ENCODE measurements at regions not wholly inside any gene's neighbourhood (a gene's known extent, or its start where the extent isn't known, plus 50 kb on each side); places are given as distances from the start of the nearest gene placed in this dataset.
"Not testable (repeated sequence)": the region's sequence is repeated elsewhere in the genome, so short reads cannot be mapped to it uniquely, and the experiment has no call there.

GRCh38 chr2:53208815-53209214, 558.8 kb upstream of the CHAC2 start:
- ChIA-PET POLR2A (no interaction called here), CTCF (no interaction called here)
- no peak overlapping the region for H3K27ac ChIP-seq (ENCODE audit: low read length)
- Mint-ChIP-seq H3K9me3 (peaks cover 0 to 6% (median 0%) of the 10 kb centered on the region in 3 donors), H3K27ac (no peak overlapping the region), H3K36me3 (no peaks in the 10 kb centered on the region), H3K4me1 (no peaks in the 10 kb centered on the region), H3K27me3 (no peaks in the 10 kb centered on the region), H3K4me3 (no peak overlapping the region)
- ATAC-seq (replicated peaks in 1 of 4) (no peak), DNase-seq (no peak)
- no peaks in the 10 kb centered on the region for H3K9me3 ChIP-seq
- H3K4me1 ChIP-seq (ENCODE audit: control insufficient read depth in 1 of 2, extremely low read depth in 1 of 2, insufficient read depth in 2 of 2, low read length in 2 of 2) = no peaks in the 10 kb centered on the region
- H3K4me3 ChIP-seq (ENCODE audit: control insufficient read depth in 1 of 2, extremely low read depth in 1 of 2, low read length in 1 of 2) = no peak overlapping the region
- 73% methylated on average over 3 of the region's 4 CpGs for WGBS (ENCODE audit: insufficient coverage)
- no peaks in the 10 kb centered on the region for H3K36me3 ChIP-seq (ENCODE audit: control insufficient read depth in 2 of 2, extremely low read depth in 1 of 2, insufficient read depth in 1 of 2, low read length in 1 of 2)
- H3K27me3 ChIP-seq (replicated peaks in 1 of 2; ENCODE audit: control insufficient read depth in 2 of 2, extremely low read depth in 1 of 2, insufficient read depth in 2 of 2, low read length in 1 of 2) = no peaks in the 10 kb centered on the region

GRCh38 chr2:53206226-53206625, 561.4 kb upstream of the CHAC2 start:
- H3K27me3 ChIP-seq (replicated peaks in 1 of 2; ENCODE audit: control insufficient read depth in 2 of 2, extremely low read depth in 1 of 2, insufficient read depth in 2 of 2, low read length in 1 of 2); H3K9me3 Mint-ChIP-seq; H3K4me1 ChIP-seq (ENCODE audit: control insufficient read depth in 1 of 2, extremely low read depth in 1 of 2, insufficient read depth in 2 of 2, low read length in 2 of 2); H3K27ac ChIP-seq (ENCODE audit: low read length); H3K9me3 ChIP-seq; H3K27ac Mint-ChIP-seq; CTCF ChIA-PET; H3K36me3 ChIP-seq (ENCODE audit: control insufficient read depth in 2 of 2, extremely low read depth in 1 of 2, insufficient read depth in 1 of 2, low read length in 1 of 2); H3K27me3 Mint-ChIP-seq; ATAC-seq (replicated peaks in 1 of 4); POLR2A ChIA-PET; H3K4me1 Mint-ChIP-seq; H3K4me3 ChIP-seq (ENCODE audit: control insufficient read depth in 1 of 2, extremely low read depth in 1 of 2, low read length in 1 of 2); DNase-seq; H3K4me3 Mint-ChIP-seq; H3K36me3 Mint-ChIP-seq: not testable (repeated sequence)
- WGBS (ENCODE audit: insufficient coverage) = 40% methylated on average over 1 of the region's 1 CpG

GRCh38 chr2:53202063-53202462, 565.5 kb upstream of the CHAC2 start:
- H3K4me3 Mint-ChIP-seq = no peak overlapping the region
- no peak overlapping the region for H3K27ac ChIP-seq (ENCODE audit: low read length)
- H3K9me3 ChIP-seq = no peaks in the 10 kb centered on the region
- no peaks in the 10 kb centered on the region for H3K36me3 ChIP-seq (ENCODE audit: control insufficient read depth in 2 of 2, extremely low read depth in 1 of 2, insufficient read depth in 1 of 2, low read length in 1 of 2)
- no peaks in the 10 kb centered on the region for H3K9me3 Mint-ChIP-seq
- no peak overlapping the region for H3K27ac Mint-ChIP-seq
- H3K27me3 ChIP-seq (replicated peaks in 1 of 2; ENCODE audit: control insufficient read depth in 2 of 2, extremely low read depth in 1 of 2, insufficient read depth in 2 of 2, low read length in 1 of 2) = no peaks in the 10 kb centered on the region
- CTCF ChIA-PET = no interaction called here
- POLR2A ChIA-PET = no interaction called here
- no peaks in the 10 kb centered on the region for H3K27me3 Mint-ChIP-seq
- 17% methylated on average over 1 of the region's 3 CpGs for WGBS (ENCODE audit: insufficient coverage)
- H3K4me3 ChIP-seq (ENCODE audit: control insufficient read depth in 1 of 2, extremely low read depth in 1 of 2, low read length in 1 of 2) = no peak overlapping the region
- H3K36me3 Mint-ChIP-seq = no peaks in the 10 kb centered on the region
- ATAC-seq (replicated peaks in 1 of 4) (no peak), DNase-seq (no peak)
- H3K4me1 ChIP-seq (ENCODE audit: control insufficient read depth in 1 of 2, extremely low read depth in 1 of 2, insufficient read depth in 2 of 2, low read length in 2 of 2) = no peaks in the 10 kb centered on the region
- no peaks in the 10 kb centered on the region for H3K4me1 Mint-ChIP-seq

DNA sequence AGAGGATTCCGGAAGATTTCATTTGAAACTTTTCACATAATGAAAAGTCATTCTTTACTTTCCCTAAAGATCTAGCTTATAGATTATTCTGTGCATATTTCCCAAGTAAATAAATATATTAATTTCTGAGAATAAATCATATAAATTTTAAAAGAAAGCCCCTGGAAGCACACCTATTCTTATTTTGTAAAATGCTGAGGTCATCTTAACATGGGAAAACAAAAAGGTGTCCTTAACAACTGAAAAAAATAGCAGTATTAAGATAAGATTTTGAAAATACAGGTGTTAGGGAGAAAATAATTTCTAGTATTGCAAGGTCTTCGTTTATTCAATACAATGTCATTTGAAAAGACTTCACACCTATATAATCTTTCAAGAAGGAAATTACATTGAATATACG, 567.5 kb upstream of the CHAC2 start:
- POLR2A ChIA-PET = no interaction called here
- DNase-seq (no peak), ATAC-seq (replicated peaks in 1 of 4) (no peak)
- CTCF ChIA-PET = no interaction called here
- H3K27me3 Mint-ChIP-seq = no peaks in the 10 kb centered on the region
- no peak overlapping the region for H3K4me3 Mint-ChIP-seq
- Histone ChIP-seq H3K4me3 (ENCODE audit: control insufficient read depth in 1 of 2, extremely low read depth in 1 of 2, low read length in 1 of 2) (no peak overlapping the region), H3K27me3 (replicated peaks in 1 of 2; ENCODE audit: control insufficient read depth in 2 of 2, extremely low read depth in 1 of 2, insufficient read depth in 2 of 2, low read length in 1 of 2) (no peaks in the 10 kb centered on the region), H3K27ac (ENCODE audit: low read length) (no peak overlapping the region), H3K36me3 (ENCODE audit: control insufficient read depth in 2 of 2, extremely low read depth in 1 of 2, insufficient read depth in 1 of 2, low read length in 1 of 2) (no peaks in the 10 kb centered on the region), H3K9me3 (no peaks in the 10 kb centered on the region), H3K4me1 (ENCODE audit: control insufficient read depth in 1 of 2, extremely low read depth in 1 of 2, insufficient read depth in 2 of 2, low read length in 2 of 2) (no peaks in the 10 kb centered on the region)
- 100% methylated on average over 1 of the region's 3 CpGs for WGBS (ENCODE audit: insufficient coverage)
- H3K27ac Mint-ChIP-seq = no peak overlapping the region
- H3K4me1 Mint-ChIP-seq = no peaks in the 10 kb centered on the region
- H3K36me3 Mint-ChIP-seq = no peaks in the 10 kb centered on the region
- H3K9me3 Mint-ChIP-seq = peaks cover 0 to 4% (median 0%) of the 10 kb centered on the region in 3 donors

DNA sequence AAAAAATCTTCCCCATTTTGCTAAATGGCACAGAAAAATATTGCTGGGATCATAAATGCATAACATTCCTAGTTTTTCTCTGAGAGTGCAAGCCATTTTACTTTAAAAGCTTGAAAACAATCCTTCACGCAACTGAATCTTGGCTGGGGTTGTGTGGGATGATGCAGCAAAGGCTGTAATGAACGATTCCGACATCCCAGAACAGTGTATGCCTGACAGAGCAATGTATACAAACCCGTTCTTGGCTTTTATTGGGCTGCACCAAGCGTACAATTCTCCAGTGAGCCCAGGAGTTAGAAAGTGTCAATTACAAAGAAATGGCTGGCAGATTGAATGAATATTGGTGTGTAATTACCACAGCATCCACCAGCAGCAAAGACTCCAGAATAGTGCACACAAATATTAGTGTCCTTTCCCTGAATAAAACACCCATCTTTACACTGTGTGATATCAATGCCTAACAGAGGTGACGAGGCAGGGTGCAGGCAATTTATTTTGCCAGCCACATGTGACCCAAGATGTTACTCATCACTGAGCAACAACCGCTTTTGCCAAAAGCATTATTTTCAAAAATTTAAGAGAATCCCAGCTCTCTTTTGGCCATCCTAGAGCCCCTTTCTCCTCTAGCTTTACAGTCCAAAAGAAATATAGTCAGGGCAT, 578.6 kb upstream of the CHAC2 start:
- Histone ChIP-seq H3K4me1 (ENCODE audit: control insufficient read depth in 1 of 2, extremely low read depth in 1 of 2, insufficient read depth in 2 of 2, low read length in 2 of 2) (no peaks in the 10 kb centered on the region), H3K36me3 (ENCODE audit: control insufficient read depth in 2 of 2, extremely low read depth in 1 of 2, insufficient read depth in 1 of 2, low read length in 1 of 2) (no peaks in the 10 kb centered on the region), H3K4me3 (ENCODE audit: control insufficient read depth in 1 of 2, extremely low read depth in 1 of 2, low read length in 1 of 2) (no peak overlapping the region), H3K27me3 (replicated peaks in 1 of 2; ENCODE audit: control insufficient read depth in 2 of 2, extremely low read depth in 1 of 2, insufficient read depth in 2 of 2, low read length in 1 of 2) (no peaks in the 10 kb centered on the region), H3K9me3 (no peaks in the 10 kb centered on the region), H3K27ac (ENCODE audit: low read length) (no peak overlapping the region)
- ChIA-PET POLR2A (interaction anchor here in 1 of 2 donors (0.6 kb wide), 1 partner anchor 19 kb away, joined by 5 read pairs; no protein-coding TSS in a partner anchor), CTCF (no interaction called here)
- no peak for ATAC-seq (replicated peaks in 1 of 4)
- WGBS (ENCODE audit: insufficient coverage) = 73% methylated on average over 3 of the region's 7 CpGs
- Mint-ChIP-seq H3K9me3 (peaks cover 0 to 10% (median 4%) of the 10 kb centered on the region in 3 donors), H3K27ac (no peak overlapping the region), H3K4me3 (no peak overlapping the region), H3K36me3 (no peaks in the 10 kb centered on the region), H3K4me1 (no peaks in the 10 kb centered on the region), H3K27me3 (no peaks in the 10 kb centered on the region)
- DNase-seq = no peak

- Histone ChIP-seq H3K36me3 (ENCODE audit: control insufficient read depth in 2 of 2, extremely low read depth in 1 of 2, insufficient read depth in 1 of 2, low read length in 1 of 2) (no peaks in the 10 kb centered on the region), H3K4me1 (ENCODE audit: control insufficient read depth in 1 of 2, extremely low read depth in 1 of 2, insufficient read depth in 2 of 2, low read length in 2 of 2) (no peaks in the 10 kb centered on the region), H3K4me3 (ENCODE audit: control insufficient read depth in 1 of 2, extremely low read depth in 1 of 2, low read length in 1 of 2) (no peak overlapping the region), H3K27ac (ENCODE audit: low read length) (no peak overlapping the region), H3K9me3 (no peaks in the 10 kb centered on the region), H3K27me3 (replicated peaks in 1 of 2; ENCODE audit: control insufficient read depth in 2 of 2, extremely low read depth in 1 of 2, insufficient read depth in 2 of 2, low read length in 1 of 2) (no peaks in the 10 kb centered on the region)
- no peak overlapping the region for H3K4me3 Mint-ChIP-seq
- POLR2A ChIA-PET = no interaction called here
- no peak for DNase-seq
- H3K27ac Mint-ChIP-seq = no peak overlapping the region
- no peak for ATAC-seq (replicated peaks in 1 of 4)
- H3K4me1 Mint-ChIP-seq = peaks cover 0 to 18% (median 0%) of the 10 kb centered on the region in 3 donors
- CTCF ChIA-PET = no interaction called here
- H3K9me3 Mint-ChIP-seq = peaks cover 0 to 17% (median 0%) of the 10 kb centered on the region in 3 donors
- no peaks in the 10 kb centered on the region for H3K36me3 Mint-ChIP-seq
- no peaks in the 10 kb centered on the region for H3K27me3 Mint-ChIP-seq
These were observed 584.0 kb upstream of the CHAC2 start for GRCh38 chr2:53183581-53183980.

GRCh38 chr2:53182601-53183000, 585.0 kb upstream of the CHAC2 start:
- POLR2A ChIA-PET = no interaction called here
- no peaks in the 10 kb centered on the region for H3K27me3 Mint-ChIP-seq

More at GRCh38 chr2:53182601-53183000, 585.0 kb upstream of the CHAC2 start:
- peak overlapping the region in 1 of 2 donors; percentile 16 for H3K27ac Mint-ChIP-seq
- no peaks in the 10 kb centered on the region for H3K9me3 ChIP-seq
- no peak overlapping the region for H3K4me3 ChIP-seq (ENCODE audit: control insufficient read depth in 1 of 2, extremely low read depth in 1 of 2, low read length in 1 of 2)
- no peak overlapping the region for H3K4me3 Mint-ChIP-seq
- H3K36me3 ChIP-seq (ENCODE audit: control insufficient read depth in 2 of 2, extremely low read depth in 1 of 2, insufficient read depth in 1 of 2, low read length in 1 of 2) = no peaks in the 10 kb centered on the region
- no peak for DNase-seq
- CTCF ChIA-PET = no interaction called here
- no peak for ATAC-seq (replicated peaks in 1 of 4)
- no peaks in the 10 kb centered on the region for H3K36me3 Mint-ChIP-seq
- H3K9me3 Mint-ChIP-seq = peaks cover 0 to 17% (median 0%) of the 10 kb centered on the region in 3 donors
- H3K27me3 ChIP-seq (replicated peaks in 1 of 2; ENCODE audit: control insufficient read depth in 2 of 2, extremely low read depth in 1 of 2, insufficient read depth in 2 of 2, low read length in 1 of 2) = no peaks in the 10 kb centered on the region
- no peak overlapping the region for H3K27ac ChIP-seq (ENCODE audit: low read length)
- peaks cover 0 to 18% (median 0%) of the 10 kb centered on the region in 3 donors for H3K4me1 Mint-ChIP-seq
- H3K4me1 ChIP-seq (ENCODE audit: control insufficient read depth in 1 of 2, extremely low read depth in 1 of 2, insufficient read depth in 2 of 2, low read length in 2 of 2) = no peaks in the 10 kb centered on the region
- WGBS (ENCODE audit: insufficient coverage) = 80% methylated on average over 1 of the region's 5 CpGs
